ENCODE measurements at regions not wholly inside any gene's neighbourhood (a gene's known extent, or its start where the extent isn't known, plus 50 kb on each side); places are given as distances from the start of the nearest gene placed in this dataset.
"Not testable (repeated sequence)": the region's sequence is repeated elsewhere in the genome, so short reads cannot be mapped to it uniquely, and the experiment has no call there.

GRCh38 chr6:112649853-112650252 is 302.7 kb downstream of the RFPL4B start:
- DNase-seq (ENCODE audit: low read depth in 2 of 2) = no peak

- no peak for DNase-seq (ENCODE audit: low read depth in 2 of 2)
Observed at GRCh38 chr6:112651239-112651638, 304.1 kb downstream of the RFPL4B start.

DNA sequence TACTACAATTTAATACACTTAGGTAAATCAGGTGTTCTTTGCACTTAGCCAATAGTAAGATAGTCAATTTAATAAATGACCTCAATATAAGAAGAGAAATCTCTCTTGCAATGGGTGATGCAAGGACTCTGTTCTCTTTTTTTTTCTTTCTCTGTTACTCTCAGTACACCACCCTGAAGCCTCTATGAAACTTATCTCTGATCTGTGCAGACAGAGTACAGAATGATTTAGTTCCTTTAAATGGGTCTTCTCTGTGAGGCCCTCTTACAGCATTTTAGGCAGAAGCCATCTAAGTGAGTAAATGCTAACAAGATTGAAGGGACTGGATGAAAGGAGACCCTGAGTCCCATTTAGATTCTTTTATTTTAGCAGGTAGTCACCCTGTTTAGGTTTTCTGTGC is 312.8 kb downstream of the RFPL4B start:
- DNase-seq (ENCODE audit: low read depth in 2 of 2) = no peak

DNA sequence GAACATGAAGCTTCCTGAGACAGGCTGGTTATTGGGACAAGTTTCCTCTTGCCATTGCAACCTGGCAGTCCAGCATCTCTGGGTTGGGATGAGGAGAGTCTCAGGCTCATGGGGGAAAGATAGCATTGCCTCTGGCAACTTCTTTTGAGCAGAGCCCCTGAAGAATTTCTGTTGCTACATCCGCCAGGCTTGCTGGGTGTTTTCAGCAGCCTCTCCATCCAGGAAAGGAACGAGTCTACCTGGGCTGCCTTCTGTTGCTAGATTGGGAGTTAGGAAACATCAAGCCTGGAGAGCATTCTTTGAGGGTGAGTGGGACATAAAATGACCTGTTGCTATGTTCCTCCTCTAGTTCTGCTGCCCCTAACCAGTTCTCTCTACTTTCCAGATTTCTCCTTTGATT is 313.5 kb downstream of the RFPL4B start:
- no peak for DNase-seq (ENCODE audit: low read depth in 2 of 2)

DNA sequence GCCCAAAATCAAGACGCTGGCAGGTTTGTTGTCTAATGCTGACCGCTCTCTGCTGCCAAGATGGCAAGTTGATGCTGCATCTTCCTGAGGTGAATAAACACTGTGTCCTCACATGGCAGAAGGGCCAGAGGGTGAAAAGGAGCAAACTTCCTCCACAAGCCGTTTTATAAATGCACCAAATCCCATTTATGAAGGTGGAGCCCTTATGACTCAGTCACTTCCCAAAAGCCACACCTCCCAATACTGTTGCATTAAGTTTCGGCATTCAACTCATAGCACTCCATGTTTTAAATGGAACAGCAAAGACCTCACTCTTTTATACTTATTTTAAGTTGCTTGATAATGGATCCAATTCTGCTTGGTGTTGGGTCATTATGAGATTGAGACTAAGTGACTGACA is 316.6 kb downstream of the RFPL4B start:
- DNase-seq (ENCODE audit: low read depth in 2 of 2) = no peak

- no peak for DNase-seq (ENCODE audit: low read depth in 2 of 2)
Observed at GRCh38 chr6:112665114-112665513, 318.0 kb downstream of the RFPL4B start.

DNA sequence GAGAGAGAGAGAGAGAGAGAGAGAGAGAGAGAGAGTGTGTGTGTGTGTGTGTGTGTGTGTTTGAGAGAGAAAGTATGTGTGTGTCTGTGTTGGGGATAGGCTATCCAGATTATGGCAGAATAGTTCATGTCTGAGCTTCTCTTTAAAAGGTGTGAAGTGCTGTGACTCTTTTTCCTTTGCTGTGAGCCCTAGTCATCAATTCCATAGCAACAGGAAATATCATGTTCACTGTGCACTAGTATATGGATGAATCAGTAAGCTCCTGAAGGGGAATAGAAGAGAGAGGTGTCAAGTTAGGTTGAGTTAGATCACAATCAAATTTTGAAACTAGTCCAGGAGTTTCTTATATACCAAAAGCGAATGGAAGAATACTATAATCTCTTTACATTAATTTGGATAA is 318.7 kb downstream of the RFPL4B start:
- DNase-seq (ENCODE audit: low read depth in 2 of 2) = no peak

DNA sequence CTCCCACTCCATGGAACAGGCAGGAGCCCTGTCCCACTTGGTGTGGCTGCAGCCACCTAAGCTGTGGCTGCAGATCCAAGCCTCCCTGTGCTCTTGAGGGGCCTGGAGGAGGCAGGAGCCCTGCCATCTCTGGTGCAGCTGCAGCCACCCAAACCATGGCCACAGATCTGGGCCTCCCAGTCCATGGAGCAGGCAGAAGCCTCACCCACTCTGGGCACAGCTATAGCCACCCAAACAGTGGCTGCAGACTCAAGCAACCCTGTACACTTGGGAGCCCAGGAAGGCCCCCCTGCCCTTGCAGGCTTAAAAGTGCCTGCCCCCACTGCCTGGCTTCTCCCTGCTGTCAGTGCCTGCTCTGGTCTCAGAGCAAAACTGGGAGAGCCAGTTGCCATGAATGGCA is 320.3 kb downstream of the RFPL4B start:
- DNase-seq (ENCODE audit: low read depth in 2 of 2) = no peak

- no peak for DNase-seq (ENCODE audit: low read depth in 2 of 2)
Observed at GRCh38 chr6:112680091-112680490, 333.0 kb downstream of the RFPL4B start.

DNA sequence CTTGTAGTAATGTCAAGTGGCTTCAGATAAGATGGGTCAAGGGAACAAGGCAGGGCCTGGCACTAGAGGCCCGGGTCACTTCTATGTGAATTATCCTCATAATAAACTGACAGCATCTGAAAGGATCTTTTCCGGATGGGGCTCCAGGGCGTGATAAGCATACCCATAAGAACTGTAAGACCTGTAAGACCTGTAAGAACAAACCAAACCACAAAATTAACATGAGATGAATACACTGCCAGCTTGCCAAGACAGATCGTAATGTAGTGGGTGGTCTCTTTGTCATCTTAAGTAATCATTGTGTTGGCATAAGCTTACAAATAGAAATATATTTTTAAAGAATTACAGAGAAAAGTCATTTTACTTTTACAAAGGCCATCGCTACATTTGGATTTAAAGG is 334.9 kb downstream of the RFPL4B start:
- no peak for DNase-seq (ENCODE audit: low read depth in 2 of 2)

- no peak for DNase-seq (ENCODE audit: low read depth in 2 of 2)
Observed at GRCh38 chr6:112683106-112683505, 336.0 kb downstream of the RFPL4B start.

- no peak for DNase-seq (ENCODE audit: low read depth in 2 of 2)
Observed at GRCh38 chr6:112683926-112684325, 336.8 kb downstream of the RFPL4B start.

DNA sequence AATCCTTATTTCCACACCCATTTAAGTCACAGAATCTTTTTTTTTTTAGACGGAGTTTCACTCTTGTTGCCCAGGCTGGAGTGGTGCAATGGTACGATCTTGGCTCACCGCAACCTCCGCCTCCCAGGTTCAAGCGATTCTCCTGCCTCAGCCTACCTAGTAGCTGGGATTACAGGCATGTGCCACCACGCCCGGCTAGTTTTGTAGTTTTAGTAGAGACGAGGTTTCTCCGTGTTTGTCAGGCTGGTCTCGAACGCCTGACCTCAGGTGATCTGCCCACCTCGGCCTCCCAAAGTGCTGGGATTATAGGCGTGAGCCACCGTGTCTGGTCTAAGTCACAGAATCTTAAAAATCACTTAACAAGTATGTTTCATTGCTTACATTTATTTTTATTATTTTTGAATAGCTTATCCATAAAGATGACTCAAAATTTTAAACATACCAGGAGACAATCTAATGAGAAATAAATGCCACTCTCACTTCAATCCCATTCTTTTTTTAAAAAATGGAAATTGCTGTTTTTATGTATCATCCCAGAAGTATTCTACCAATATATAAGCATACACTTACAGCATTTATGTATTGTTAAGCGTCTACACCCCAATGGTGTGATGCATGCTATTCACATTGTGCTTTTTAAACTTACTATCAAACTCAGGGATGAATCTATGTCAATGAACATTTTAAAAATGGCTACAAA is 338.5 kb downstream of the RFPL4B start:
- DNase-seq (ENCODE audit: low read depth in 2 of 2) = not testable (repeated sequence)

GRCh38 chr6:112688487-112689165 is 341.5 kb downstream of the RFPL4B start:
- DNase-seq (ENCODE audit: low read depth in 2 of 2) = not testable (repeated sequence)

- not testable (repeated sequence) for DNase-seq (ENCODE audit: low read depth in 2 of 2)
Observed at GRCh38 chr6:112689183-112689858, 342.2 kb downstream of the RFPL4B start.

GRCh38 chr6:112690497-112691202 is 343.5 kb downstream of the RFPL4B start:
- DNase-seq (ENCODE audit: low read depth in 2 of 2) = no peak

- no peak for DNase-seq (ENCODE audit: low read depth in 2 of 2)
Observed at GRCh38 chr6:112691289-112691688, 344.2 kb downstream of the RFPL4B start.

- DNase-seq (ENCODE audit: low read depth in 2 of 2) = no peak
Observed at GRCh38 chr6:112695001-112695400, 347.9 kb downstream of the RFPL4B start.

DNA sequence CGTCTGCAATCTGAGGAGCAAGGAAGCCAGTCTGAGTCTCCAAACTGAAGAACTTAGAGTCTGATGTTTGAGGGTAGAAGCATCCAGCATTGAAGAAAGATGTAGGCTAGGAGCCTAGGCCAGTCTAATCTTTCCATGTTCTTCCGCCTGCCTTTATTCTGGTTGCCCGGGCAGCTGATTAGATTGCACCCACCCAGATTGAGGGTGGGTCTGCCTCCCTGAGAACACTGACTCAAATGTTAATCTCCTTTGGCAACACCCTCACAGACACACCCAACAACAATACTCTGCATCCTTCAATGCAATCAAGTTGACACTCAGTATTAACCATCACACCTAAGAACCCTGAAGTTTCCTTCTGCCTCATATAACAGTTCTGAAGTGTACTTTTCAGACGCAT is 350.1 kb downstream of the RFPL4B start:
- no peak for DNase-seq (ENCODE audit: low read depth in 2 of 2)

DNA sequence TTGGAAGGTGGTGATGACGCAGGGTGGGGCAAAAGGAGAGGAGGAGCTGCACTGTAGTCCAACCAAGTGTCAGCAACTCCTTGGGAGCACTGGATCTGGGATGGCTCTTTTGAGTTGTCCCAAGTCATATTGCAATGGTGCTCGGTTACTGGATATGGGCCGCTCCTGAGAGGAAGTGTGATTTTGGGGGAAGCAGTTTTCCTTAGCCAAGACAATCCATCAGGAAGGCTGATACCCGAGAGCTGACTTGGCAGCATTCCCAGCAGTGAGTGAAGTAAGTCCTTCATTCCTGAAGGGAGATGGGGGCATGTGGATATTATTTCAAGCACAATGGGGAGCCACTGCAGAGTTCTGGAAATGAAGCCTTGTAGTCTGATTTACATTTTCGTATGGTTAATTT is 354.1 kb downstream of the RFPL4B start:
- DNase-seq (ENCODE audit: low read depth in 2 of 2) = no peak

DNA sequence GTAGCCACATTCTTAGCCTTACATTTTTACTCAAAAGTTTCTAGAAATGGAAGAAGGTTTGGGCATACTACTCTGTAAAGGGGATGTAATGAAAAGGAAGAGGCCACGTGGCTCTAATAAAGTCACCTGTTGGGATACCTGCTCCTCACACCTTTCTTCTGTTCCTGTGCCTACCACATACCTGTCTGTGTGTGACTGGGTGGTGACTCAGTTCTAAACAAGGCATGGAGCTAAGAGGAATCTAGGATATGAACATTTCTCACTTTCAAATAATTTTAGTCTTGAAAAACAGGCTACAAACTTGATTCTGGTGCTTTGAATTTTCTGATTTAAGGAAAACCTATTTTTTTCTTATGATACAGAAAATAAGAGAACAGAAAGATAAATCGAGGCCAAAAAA is 363.6 kb downstream of the RFPL4B start:
- no peak for DNase-seq (ENCODE audit: low read depth in 2 of 2)

DNA sequence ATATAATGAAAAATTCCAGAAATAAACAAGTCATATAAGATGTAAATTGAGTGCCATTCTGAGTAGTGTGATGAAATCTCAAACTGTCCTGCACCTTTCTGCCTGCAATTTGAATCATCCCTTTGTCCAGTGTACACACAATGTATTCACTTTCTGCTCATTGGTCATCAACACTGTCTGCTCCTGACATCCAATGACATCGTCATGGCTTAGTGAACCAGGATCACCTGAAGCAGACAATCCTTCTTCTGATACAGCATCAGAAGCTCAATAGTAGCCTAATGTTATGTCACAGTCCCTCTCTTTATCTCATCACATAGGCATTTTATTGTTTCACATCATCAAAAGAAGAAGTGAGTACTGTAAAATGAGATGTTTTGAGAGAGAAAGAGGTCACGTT is 366.3 kb downstream of the RFPL4B start:
- DNase-seq (ENCODE audit: low read depth in 2 of 2) = no peak

All from stimulated activated CD4-positive, alpha-beta T cell treated with anti-CD3 and anti-CD28 coated beads, Interleukin-1b, Interleukin-23, amount 100 ng/mL, for 4 hours (primary cell).